ENCODE measurements at regions not wholly inside any gene's neighbourhood (a gene's known extent, or its start where the extent isn't known, plus 50 kb on each side); places are given as distances from the start of the nearest gene placed in this dataset.
"Not testable (repeated sequence)": the region's sequence is repeated elsewhere in the genome, so short reads cannot be mapped to it uniquely, and the experiment has no call there.

DNA sequence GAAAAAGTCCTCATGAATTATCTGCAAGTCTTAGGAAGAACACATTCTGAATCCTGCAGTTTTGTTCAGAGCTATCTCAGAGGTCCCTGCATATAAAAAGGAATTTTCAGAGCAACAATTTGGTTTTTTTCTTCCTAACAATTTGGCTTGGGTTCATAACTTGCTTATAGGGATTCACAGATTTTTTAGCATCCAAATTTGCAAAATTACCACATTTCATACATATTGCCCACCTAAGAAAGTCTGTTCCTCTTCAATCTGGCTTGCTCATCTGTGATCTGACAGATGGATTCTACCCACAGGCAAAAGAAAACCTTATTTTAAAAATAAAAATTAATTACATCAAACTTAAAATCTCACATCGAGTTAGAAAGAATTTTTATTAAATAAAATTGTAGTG is 714.4 kb upstream of the NCAM2 start:
- in situ Hi-C loops (cut with MboI; ENCODE audit: low pct_unique_long_range_greater_than_20kb, low sequenced_read_pairs) = no loop called here
- no peak for DNase-seq

DNA sequence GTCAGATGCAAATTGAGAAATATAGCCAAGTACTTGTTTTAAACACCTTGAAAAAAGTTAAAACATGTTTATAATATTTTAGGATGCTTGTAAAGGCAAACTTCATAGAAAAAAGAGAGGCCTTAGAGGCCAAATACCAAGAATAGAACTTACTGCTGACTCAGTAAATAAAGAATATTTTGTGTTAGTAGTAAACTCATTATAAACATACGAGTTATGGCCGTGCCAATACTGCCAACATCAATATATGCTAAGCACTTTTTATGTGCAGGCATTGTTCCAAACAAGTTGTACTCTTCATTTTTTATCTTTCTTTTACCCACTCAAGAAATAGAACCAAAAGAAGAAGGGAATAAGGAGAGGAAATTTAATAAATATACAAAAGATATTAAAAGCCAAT is 705.9 kb upstream of the NCAM2 start:
- in situ Hi-C loops (cut with MboI; ENCODE audit: low pct_unique_long_range_greater_than_20kb, low sequenced_read_pairs) = no loop called here
- DNase-seq = no peak

DNA sequence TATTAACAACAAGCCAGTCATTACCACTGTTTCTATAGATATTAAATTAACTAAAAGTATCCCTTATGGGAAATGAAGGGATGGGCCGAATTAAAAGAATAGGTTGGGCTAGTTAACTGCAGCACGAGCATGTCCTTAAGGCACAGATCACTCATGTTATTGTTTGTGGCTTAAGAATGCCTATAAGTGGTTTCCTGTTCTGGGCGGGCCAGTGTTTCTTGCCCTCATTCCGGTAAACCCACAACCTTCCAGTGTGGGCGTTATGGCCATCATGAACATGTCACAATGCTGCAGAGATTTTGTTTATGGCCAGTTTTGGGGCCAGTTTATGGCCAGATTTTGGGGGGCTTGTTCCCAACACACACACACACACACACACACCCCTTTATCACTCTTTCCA is 705.4 kb upstream of the NCAM2 start:
- in situ Hi-C loops (cut with MboI; ENCODE audit: low pct_unique_long_range_greater_than_20kb, low sequenced_read_pairs) = not testable (repeated sequence)
- DNase-seq = peak; percentile 69

GRCh38 chr21:20301395-20301794 is 696.8 kb upstream of the NCAM2 start:
- in situ Hi-C loops (cut with MboI; ENCODE audit: low pct_unique_long_range_greater_than_20kb, low sequenced_read_pairs) = no loop called here
- no peak for DNase-seq

GRCh38 chr21:20302084-20302483 is 696.1 kb upstream of the NCAM2 start:
- in situ Hi-C loops (cut with MboI; ENCODE audit: low pct_unique_long_range_greater_than_20kb, low sequenced_read_pairs) = no loop called here
- no peak for DNase-seq

GRCh38 chr21:20306836-20307235 is 691.4 kb upstream of the NCAM2 start:
- no peak for DNase-seq
- in situ Hi-C loops (cut with MboI; ENCODE audit: low pct_unique_long_range_greater_than_20kb, low sequenced_read_pairs) = no loop called here

- DNase-seq = no peak
- in situ Hi-C loops (cut with MboI; ENCODE audit: low pct_unique_long_range_greater_than_20kb, low sequenced_read_pairs) = no loop called here
Observed at GRCh38 chr21:20308586-20309315, 689.5 kb upstream of the NCAM2 start.

- DNase-seq = no peak
Observed at GRCh38 chr21:20311234-20311787, 686.9 kb upstream of the NCAM2 start.

GRCh38 chr21:20313013-20313412 is 685.2 kb upstream of the NCAM2 start:
- DNase-seq = no peak
- in situ Hi-C loops (cut with MboI; ENCODE audit: low pct_unique_long_range_greater_than_20kb, low sequenced_read_pairs) = no loop called here

More at GRCh38 chr21:20311234-20311787, 686.9 kb upstream of the NCAM2 start:
- in situ Hi-C loops (cut with MboI; ENCODE audit: low pct_unique_long_range_greater_than_20kb, low sequenced_read_pairs) = no loop called here

DNA sequence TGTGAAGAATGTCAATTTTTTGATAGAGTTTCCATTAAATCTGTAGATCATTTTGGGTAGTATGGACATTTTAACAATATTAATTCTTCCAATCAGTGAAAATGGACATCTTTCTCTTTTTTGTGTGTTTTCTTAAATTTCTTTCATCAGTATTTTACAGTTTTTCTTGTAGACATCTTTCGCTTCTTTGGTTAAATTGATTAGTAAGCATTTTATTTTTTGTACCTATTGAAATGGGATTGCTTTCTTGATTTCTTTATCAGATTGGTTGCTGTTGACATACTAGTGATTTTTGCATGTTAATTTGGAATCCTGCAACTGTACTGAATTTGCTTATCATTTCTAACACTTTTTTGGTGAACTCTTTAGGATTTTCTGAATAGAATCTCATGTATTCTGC is 683.2 kb upstream of the NCAM2 start:
- DNase-seq = no peak
- in situ Hi-C loops (cut with MboI; ENCODE audit: low pct_unique_long_range_greater_than_20kb, low sequenced_read_pairs) = no loop called here

DNA sequence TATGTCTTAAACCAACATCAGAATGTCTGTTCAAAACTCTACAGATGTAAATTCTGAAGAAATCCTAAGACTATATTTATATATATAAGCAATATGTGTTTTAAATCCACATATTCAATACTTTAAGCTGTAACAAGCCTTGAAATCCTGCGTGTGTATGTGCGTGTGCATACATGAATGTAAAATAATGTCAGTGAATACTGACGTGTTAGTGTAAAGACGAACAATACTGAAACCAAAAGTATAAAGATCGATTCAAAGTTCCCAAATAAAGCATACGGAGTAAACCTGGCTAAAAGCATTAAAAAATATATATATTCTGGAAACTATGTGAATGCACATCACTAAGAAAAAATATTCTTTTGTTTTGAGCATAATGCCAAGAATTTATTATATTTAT is 668.6 kb upstream of the NCAM2 start:
- in situ Hi-C loops (cut with MboI; ENCODE audit: low pct_unique_long_range_greater_than_20kb, low sequenced_read_pairs) = no loop called here
- no peak for DNase-seq

DNA sequence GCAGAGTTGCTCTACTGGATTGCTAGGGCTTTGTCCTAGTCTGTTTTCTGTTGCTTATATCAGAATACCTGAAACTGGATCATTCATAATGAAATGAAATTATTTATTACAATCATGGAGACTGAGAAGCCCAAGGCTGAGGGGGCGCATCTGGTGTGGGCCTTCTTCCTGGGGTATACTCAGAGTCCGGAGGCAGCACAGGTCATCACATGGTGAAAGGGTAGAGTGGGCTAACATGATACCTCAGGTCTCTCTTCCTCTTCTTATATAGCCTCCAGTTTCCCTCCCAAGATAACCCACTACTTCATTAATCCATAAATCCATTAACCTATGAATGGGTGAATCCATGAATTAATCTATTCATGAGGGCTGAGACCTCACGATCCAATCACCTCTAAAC is 667.6 kb upstream of the NCAM2 start:
- in situ Hi-C loops (cut with MboI; ENCODE audit: low pct_unique_long_range_greater_than_20kb, low sequenced_read_pairs) = no loop called here

GRCh38 chr21:20334585-20334984 is 663.6 kb upstream of the NCAM2 start:
- no peak for DNase-seq
- in situ Hi-C loops (cut with MboI; ENCODE audit: low pct_unique_long_range_greater_than_20kb, low sequenced_read_pairs) = no loop called here

More for the DNA sequence above, 667.6 kb upstream of the NCAM2 start:
- no peak for DNase-seq

- in situ Hi-C loops (cut with MboI; ENCODE audit: low pct_unique_long_range_greater_than_20kb, low sequenced_read_pairs) = no loop called here
- DNase-seq = no peak
Observed at GRCh38 chr21:20341431-20341830, 656.8 kb upstream of the NCAM2 start.

DNA sequence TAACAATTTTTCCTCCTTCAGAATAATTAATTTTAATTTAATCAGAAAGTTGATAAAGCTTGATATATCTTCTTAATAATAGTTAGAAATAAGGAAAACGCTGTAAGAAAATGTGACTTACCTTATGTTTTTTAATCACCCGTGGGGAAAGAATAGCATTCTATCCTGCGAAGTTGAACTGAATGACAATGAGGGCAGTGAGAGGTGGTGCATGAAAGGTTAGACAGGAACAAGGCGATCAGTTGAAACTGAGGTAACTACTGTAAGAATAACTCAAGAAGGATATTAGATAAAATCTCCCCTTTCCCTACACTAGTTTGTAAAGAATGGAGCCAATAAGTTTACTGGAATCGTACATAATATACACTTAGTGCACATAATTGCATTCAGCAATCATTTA is 655.0 kb upstream of the NCAM2 start:
- in situ Hi-C loops (cut with MboI; ENCODE audit: low pct_unique_long_range_greater_than_20kb, low sequenced_read_pairs) = no loop called here
- DNase-seq = no peak

DNA sequence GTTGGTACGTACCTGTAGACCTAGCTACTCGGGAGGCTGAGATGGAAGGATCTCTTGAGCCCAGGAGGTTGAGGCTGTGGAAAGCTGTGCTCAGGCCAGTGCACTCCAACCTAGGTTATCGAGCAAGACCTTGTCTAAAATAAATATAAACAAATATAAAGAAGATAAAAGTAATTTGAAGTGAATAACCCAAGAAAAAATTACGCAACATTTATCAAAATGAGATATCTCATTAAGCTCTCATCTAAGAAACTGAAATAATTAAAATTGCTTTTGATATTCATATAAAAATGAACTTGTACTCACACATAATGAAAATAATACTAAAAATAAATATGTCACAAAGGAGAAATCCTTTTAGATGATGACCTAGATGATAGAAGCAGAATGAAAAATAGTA is 647.1 kb upstream of the NCAM2 start:
- in situ Hi-C loops (cut with MboI; ENCODE audit: low pct_unique_long_range_greater_than_20kb, low sequenced_read_pairs) = no loop called here
- no peak for DNase-seq

DNA sequence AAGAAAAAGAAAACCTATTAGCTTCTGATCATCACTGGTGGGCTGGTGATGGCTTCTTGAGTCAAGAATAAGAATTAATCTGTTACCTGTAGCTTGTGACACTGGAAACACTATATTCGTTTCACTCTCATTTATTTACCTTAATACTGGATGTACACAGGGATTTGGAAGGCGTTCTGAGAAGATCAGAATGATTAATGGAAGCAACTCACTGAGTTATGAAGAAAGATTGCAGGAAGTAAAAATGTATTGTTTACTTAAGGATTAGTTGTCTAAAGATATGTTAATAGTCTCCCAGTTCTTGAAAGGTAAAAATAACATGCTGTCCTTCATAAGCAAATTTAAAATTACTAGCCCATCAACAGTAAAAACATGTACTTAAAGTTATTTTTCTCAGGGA is 644.9 kb upstream of the NCAM2 start:
- in situ Hi-C loops (cut with MboI; ENCODE audit: low pct_unique_long_range_greater_than_20kb, low sequenced_read_pairs) = no loop called here
- DNase-seq = no peak

DNA sequence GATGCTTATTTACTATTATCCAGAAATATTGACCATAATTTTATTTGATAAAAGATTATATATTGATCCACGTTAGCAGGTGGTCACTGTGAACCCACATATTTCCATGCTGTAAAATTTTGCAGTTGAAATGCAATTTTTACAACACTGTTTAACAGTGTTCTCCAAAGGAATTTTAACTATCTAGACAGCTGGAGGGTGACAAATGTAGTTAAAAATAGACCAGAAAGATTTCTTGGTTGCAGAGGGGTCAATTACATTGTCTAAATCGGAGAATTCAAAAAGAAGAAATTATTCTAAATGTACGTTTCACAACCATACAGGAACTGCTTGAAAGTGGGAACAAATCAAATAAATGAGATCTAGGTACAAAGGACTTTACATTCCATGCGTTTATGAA is 625.2 kb upstream of the NCAM2 start:
- DNase-seq = no peak
- in situ Hi-C loops (cut with MboI; ENCODE audit: low pct_unique_long_range_greater_than_20kb, low sequenced_read_pairs) = no loop called here

DNA sequence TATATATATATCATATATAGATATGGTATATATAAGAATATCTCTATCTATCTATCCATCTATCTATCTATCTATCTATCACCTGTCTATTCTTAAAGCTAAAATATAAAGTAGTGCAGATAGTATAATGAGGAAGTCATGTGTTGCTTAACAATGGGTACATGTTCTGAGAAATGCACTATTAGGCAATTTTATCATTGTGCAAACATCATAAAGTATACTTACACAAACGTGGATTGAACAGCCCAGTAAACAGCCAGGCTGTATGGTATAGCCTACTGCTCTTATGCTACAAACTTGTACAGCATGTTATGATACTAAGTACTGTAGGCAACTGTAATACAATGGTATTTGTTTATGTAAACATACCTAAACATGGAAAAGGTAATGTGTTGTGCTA is 621.0 kb upstream of the NCAM2 start:
- in situ Hi-C loops (cut with MboI; ENCODE audit: low pct_unique_long_range_greater_than_20kb, low sequenced_read_pairs) = no loop called here
- no peak for DNase-seq

- in situ Hi-C loops (cut with MboI; ENCODE audit: low pct_unique_long_range_greater_than_20kb, low sequenced_read_pairs) = no loop called here
- no peak for DNase-seq
Observed at GRCh38 chr21:20388400-20388799, 609.8 kb upstream of the NCAM2 start.

- in situ Hi-C loops (cut with MboI; ENCODE audit: low pct_unique_long_range_greater_than_20kb, low sequenced_read_pairs) = no loop called here
- DNase-seq = no peak
Observed at GRCh38 chr21:20396798-20397197, 601.4 kb upstream of the NCAM2 start.
